ENCODE measurements at regions not wholly inside any gene's neighbourhood (a gene's known extent, or its start where the extent isn't known, plus 50 kb on each side); places are given as distances from the start of the nearest gene placed in this dataset.

- TF ChIP-seq CTCF (conservative IDR thresholded peaks at IDR 0.05; ENCODE audit: low read depth, low read length) (no peak), SMC3 (IDR thresholded peaks at IDR 0.05; ENCODE audit: low read depth, low read length) (no peak), MAZ (IDR thresholded peaks at IDR 0.05; ENCODE audit: borderline replicate concordance, low read depth, low read length) (no peak), POLR2A (IDR thresholded peaks at IDR 0.05; ENCODE audit: low read depth, low read length) (no peak), RFX5 (IDR thresholded peaks at IDR 0.05; ENCODE audit: low read depth, low read length) (no peak), MXI1 (IDR thresholded peaks at IDR 0.05; ENCODE audit: borderline replicate concordance, low read depth, low read length) (no peak), CEBPB (IDR thresholded peaks at IDR 0.05; ENCODE audit: low read depth, low read length) (no peak), USF2 (IDR thresholded peaks at IDR 0.05; ENCODE audit: low read depth, low read length) (no peak), FOS (IDR thresholded peaks at IDR 0.05; ENCODE audit: low read depth, low read length) (no peak), MAFK (IDR thresholded peaks at IDR 0.05; ENCODE audit: low read depth, low read length) (no peak), RAD21 (IDR thresholded peaks at IDR 0.05; ENCODE audit: low read length) (no peak), ELK1 (IDR thresholded peaks at IDR 0.05; ENCODE audit: borderline replicate concordance, low read depth, low read length) (no peak), BHLHE40 (IDR thresholded peaks at IDR 0.05; ENCODE audit: low read depth, low read length) (no peak)
Measured at GRCh38 chr13:62838929-62839328, 1423.3 kb upstream of the PCDH20 start.
